Endothelial cell of umbilical vein (primary cell): ENCODE measurements at regions not wholly inside any gene's neighbourhood (a gene's known extent, or its start where the extent isn't known, plus 50 kb on each side); places are given as distances from the start of the nearest gene placed in this dataset.

Source experiments
- CTCF ChIP-seq, 2 donors: IDR thresholded peaks; 1 replicate in 1 of 2; 2 replicates in 1 of 2; pipeline ENCODE4 v1.5.1; 2011; ENCODE audit warnings: low read length in 2 of 2, mild to moderate bottlenecking in 2 of 2, moderate library complexity in 2 of 2, control low read depth in 1 of 2, inconsistent platforms in 1 of 2, low read depth in 1 of 2; ENCODE audit not compliant: insufficient read depth in 1 of 2; ENCODE audit errors: extremely low read depth in 1 of 2
- EZH2 ChIP-seq: IDR thresholded peaks from 2 replicates; pipeline ENCODE4 v1.6.1; 2012; ENCODE audit warnings: borderline replicate concordance, low read depth, mild to moderate bottlenecking, moderate library complexity, low read length, inconsistent platforms; ENCODE audit not compliant: severe bottlenecking
- MAX ChIP-seq: IDR thresholded peaks from 2 replicates; pipeline ENCODE4 v1.6.1; 2011; ENCODE audit not compliant: insufficient read depth, insufficient read length
- POLR2A ChIP-seq: IDR thresholded peaks from 2 replicates; pipeline ENCODE4 v1.6.1; 2012; ENCODE audit warnings: low read depth, mild to moderate bottlenecking, control low read depth, low read length
- POLR2AphosphoS5 ChIP-seq: IDR thresholded peaks from 2 replicates; pipeline ENCODE4 v1.6.1; 2012; ENCODE audit warnings: low read depth, mild to moderate bottlenecking, control low read depth, low read length, moderate library complexity; ENCODE audit not compliant: insufficient read depth

GRCh38 chr4:65046192-65047133, 623.8 kb downstream of the EPHA5 start:
- TF ChIP-seq MAX = no peak
- TF ChIP-seq CTCF (IDR thresholded peaks at IDR 0.05; ENCODE audit: extremely low read depth in 1 of 2, insufficient read depth in 1 of 2, low read depth in 1 of 2, low read length in 2 of 2) = no peak
- no peak for TF ChIP-seq POLR2AphosphoS5
- no peak for TF ChIP-seq POLR2A
- TF ChIP-seq EZH2 = no peak
